Right renal pelvis (tissue), 4 donors: ENCODE measurements at regions not wholly inside any gene's neighbourhood (a gene's known extent, or its start where the extent isn't known, plus 50 kb on each side); places are given as distances from the start of the nearest gene placed in this dataset.

ENCODE experiments used
- DNase-seq, 4 donors: peaks; one replicate each; pipeline ENCODE4 v3.0.0-alpha.2; 2013; ENCODE audit warnings: low read depth in 4 of 4, low spot score in 3 of 4, missing footprints in 1 of 4

DNA sequence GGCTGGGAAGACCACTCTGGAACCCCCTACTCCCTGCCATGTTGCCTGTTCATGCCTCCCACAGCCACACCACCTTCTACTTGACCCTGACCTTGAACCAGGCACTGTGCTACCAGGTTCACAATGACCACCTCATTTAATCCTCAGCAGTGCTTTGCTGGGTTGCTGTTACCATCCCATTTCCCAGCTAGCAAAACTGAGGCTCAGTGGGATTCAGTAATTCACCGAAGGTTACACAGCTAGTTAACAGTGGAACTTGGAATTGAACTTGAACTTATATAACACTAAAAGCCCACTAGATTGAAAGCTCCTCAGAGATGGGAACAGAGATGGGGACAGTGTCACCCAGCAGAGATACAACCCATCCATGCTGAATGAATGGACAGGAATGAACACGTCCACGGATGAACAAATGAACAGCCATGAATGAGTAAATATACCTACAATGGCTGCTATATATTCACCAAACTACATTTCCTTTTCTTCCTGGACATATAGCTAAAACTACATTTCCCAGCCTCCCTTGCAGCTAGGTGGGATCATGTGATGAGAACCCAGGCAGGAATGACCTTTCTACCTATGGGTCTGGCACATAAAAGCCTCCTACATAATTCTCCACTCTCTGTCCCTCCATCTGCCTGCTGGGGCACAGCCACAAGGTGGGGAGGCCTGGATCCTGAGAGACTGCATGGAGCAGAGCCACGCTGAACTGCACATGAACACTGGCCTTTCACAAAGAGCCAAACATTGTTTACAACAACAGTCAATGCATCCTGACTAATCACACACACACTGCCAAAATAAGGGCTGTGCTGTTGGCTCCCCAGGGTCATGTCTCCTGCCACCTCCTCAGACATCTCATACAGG lies 94.8 kb downstream of the RMI2 start:
- DNase-seq: no peak

- DNase-seq: no peak
These were observed 95.4 kb downstream of the RMI2 start for GRCh38 chr16:11440657-11441012.

DNA sequence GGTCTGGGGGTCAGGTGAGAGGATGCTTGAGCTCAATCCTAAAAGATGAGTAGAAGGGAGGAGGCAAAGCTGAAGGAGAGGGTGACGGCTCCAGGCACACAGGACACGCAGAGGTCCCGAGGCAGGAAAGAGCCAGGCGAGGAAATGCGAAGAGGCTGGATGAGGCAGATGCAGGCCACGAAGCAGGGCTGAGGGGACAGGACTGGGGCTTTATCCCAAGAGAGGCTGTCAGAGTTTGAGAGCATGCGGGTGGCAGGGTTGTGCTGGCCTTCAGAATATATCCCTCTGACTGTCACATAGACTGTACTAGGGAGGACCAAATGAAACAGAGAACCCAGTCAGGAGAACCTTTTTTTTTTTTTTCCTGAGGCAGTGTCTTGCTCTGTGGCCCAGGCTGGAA lies 100.2 kb downstream of the RMI2 start:
- DNase-seq: no peak

DNA sequence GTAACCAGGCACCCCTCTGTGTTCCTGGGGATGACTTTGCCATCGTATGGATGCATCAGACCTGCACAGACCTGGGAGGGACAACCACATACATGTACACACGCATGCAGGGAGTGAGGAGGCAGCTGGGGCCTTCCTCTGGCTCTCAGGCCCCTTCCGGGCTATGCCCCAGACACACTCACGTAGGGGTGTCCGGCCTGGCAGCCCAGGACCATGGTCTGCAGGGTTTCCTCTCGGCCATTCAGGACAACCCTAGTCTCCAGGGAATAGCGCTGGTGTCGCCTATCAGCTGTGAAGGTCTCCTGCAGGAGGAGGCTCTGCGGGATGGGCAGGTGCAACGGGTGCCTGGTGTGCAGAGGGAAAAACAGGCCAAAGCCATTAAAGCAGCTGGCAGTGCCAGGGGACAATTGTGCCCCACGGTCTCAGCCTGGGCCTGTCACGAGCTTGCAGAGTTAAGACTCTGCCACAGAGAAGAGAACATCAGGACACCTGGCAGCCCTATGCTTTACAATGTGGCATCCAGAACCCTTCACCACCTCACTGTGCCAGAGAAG lies 101.4 kb downstream of the RMI2 start:
- no peak for DNase-seq

GRCh38 chr16:11447272-11447671 lies 102.0 kb downstream of the RMI2 start:
- no peak for DNase-seq

DNA sequence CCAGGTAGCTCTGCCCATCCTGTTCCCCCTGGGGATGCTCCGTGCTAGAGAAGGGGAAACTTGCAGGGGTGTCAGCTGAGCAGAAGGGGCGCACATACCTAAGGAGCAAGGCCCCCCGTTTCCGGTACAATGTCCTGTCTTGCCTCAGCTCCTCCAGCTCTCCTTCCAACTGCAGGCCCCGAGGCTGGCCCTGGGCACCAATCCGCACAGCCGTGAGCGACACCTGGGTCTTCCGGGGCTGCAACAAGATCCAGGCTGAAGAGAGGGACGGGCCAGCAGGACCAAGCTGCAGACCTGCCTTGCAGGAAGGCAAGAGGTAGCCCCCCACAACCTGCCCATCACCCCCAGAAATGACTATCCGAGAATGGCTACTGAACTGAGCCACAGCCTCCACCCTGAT lies 102.6 kb downstream of the RMI2 start:
- no peak for DNase-seq

DNA sequence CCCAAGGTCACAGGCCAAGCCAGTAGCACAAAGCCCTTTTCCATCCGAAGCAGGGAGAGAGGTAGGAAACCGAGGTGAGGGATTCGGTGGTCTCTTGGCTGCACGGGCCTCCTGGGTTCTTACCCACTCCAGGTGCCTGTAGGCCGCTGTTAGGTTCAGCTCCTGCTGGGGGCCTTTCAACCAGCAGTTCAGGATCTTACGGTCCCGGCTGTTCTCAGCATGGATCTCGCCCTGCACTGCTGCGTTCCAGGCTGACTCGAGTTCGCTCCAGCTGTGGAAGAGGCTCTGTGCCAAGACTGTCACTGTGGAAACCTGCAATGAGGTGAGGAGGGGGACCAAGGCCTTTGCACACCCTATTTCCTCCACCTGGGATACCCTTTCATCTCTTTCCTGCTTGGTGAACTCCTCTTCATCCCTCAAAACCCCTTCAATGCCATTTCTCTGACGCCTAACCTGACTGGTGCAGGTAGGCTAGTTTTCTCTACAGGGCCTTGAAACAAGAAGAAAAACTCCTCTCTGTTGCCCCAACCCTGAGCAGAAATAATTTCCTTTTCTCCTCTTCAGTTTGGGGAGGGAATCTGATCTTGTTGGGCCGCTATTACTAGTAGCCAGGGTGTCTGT lies 103.6 kb downstream of the RMI2 start:
- DNase-seq: no peak

DNA sequence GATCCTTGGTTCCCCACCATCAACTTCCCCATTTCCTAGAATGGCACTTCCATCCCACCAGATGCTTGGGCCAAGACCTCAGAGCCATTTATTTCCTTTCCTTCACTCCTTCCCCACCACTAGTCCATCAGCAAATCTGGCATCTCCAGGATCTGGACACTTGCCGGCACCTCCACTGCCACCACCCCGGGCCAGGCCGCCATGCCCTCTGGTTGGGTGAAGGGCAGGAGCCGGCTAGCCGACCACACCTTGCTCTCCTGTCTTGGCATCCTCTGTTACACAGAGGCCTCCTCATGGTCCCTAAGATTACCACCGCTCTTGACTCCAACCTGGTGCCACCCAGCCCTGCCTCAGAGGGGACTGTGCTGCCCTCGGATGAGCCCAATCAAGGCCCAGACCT lies 104.5 kb downstream of the RMI2 start:
- no peak for DNase-seq

GRCh38 chr16:11450136-11450535 lies 104.9 kb downstream of the RMI2 start:
- DNase-seq: no peak

GRCh38 chr16:11452298-11452697 lies 107.0 kb downstream of the RMI2 start:
- DNase-seq: no peak

DNA sequence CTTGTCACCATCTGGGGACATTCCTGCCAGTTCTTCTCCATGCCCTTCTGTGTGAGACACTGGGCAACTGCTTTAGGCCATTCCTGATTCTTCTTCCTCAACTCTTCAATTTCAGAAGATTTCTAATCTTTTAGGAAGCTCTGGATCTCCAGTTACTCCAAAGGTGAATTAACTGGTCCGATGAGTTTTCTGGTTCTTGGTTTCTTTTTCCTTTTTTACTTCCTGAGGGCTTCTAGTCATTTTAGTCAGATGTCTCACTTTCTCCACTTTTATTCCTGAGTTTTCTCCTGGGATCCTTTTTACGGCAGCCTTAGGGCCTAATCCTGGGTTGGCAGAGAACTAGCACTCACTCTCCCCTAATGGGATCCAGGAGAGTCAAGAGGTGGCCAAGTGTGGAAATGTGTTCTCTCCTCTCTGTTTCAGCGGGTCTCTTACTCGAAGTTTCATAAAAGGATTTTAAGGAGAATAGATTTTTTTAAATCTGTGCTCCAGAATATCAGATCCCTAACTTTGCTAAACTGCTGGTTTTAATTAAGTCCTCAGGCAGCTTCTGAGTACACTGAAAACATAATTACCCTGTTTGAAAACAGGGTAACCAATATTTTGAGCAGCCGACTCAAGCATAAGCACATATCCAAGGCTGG lies 107.6 kb downstream of the RMI2 start:
- DNase-seq: no peak

GRCh38 chr16:11456741-11457140 lies 111.5 kb downstream of the RMI2 start:
- no peak for DNase-seq

DNA sequence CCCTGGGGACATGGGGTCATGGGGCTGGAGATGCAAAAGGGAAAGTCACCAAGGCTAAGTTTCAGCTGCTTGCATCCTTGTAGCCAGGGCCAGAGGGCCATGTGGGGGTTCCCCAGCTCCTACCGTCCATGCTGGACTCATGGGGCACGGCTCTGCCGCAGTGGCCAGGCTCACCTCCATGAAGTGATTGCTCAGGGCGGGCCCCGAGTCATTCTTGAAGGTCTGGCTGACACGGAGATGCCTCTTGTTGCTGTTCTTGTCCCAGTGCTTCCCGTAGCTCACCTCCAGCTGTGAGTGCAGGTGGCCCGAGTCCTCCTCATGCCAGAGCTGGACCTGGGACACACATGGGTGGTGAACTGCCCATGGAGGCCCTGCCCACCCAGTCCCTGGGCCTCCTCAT lies 114.5 kb downstream of the RMI2 start:
- DNase-seq: no peak

DNA sequence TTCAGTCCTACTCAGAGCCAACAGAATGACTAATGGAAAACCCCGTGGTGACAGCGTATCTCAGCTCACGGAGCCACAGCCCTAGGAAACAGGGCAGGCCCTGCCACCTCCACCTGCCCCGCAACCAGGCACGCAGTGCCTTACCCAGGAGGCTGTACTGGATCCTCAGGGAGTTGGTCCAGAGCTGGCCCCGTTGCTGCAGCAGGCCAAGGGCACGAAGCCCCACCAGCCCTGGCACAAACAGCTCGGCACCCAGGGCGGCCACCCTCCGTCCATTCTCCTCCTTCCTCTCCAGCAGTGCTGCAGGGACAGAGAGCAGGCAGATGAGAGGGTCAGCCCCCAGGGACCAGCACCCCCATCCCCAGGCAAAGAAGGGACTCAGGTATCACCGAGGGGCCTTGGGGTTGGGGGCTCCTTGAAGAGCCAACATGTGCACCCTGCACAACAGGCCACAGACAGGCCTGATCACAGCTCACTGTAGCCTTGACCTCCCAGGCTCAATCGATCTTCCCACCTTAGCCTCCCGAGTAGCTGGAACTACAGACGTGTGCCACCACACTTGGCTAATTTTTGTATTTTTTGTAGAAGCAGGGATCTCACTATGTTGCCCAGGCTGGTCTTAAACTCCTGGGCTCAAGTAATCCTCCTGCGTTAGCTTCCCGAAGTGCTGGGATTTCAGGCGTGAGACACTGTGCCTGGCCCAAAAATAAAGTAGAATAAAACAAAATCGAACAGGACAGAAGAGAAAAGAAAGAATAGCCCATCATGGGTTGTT lies 115.7 kb downstream of the RMI2 start:
- DNase-seq: no peak

DNA sequence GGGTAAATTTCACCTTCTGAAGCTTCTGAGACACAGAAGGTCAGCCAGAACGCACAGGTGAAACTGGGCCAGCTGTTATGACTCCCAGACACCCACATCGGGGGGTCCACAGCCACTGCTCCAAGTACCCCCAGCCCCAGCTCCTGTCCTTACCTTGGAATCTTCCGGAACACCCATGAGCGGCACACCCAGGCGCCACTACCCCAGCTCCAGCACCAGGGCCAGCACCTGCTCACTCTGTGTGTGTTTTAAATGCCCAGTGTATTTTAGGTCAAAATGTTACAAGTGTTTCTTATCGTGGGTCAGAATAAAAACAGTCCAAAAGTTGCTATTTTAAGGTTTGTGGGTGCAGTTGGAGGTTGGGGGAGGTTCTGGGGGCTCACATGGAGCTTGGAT lies 116.3 kb downstream of the RMI2 start:
- DNase-seq: no peak

DNA sequence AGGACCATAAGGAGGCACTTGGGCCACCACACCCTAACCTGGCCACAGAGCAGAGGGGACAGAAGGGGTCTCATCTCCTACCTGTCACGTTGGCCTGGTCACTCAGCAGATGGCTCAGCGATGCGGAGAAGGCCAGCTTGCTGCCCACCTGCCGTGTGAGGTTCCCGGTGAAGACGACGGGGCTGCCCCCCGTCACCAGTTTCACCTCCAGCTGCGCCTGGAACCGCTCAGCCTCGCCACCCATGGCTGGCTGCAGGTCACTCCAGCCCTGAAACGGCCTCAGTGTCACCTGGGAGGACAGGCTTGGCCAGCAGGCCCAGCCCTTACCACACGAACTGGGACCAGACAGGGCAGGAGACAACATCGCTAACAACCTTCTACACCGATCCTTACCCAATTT lies 116.8 kb downstream of the RMI2 start:
- DNase-seq: no peak

DNA sequence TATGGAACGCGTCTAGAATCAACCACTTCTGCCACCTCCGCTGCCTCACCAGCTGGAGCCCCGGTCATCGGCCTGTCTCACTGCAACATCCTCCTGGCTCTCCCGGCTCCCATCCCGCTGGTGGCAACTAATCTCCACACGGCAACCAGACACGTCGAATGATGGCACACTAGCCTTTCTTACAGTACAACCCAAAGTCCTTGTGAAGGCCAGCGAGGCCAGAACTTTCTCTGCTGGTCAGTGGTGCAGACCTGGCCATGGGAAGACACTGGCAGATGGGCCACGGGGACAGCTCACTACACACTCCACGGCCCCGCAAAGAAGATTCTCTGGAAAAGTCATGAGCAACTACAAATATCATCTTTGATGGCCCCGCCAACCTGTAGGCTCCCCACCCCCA lies 117.6 kb downstream of the RMI2 start:
- no peak for DNase-seq

- no peak for DNase-seq
These were observed 119.0 kb downstream of the RMI2 start for GRCh38 chr16:11464241-11464640.

DNA sequence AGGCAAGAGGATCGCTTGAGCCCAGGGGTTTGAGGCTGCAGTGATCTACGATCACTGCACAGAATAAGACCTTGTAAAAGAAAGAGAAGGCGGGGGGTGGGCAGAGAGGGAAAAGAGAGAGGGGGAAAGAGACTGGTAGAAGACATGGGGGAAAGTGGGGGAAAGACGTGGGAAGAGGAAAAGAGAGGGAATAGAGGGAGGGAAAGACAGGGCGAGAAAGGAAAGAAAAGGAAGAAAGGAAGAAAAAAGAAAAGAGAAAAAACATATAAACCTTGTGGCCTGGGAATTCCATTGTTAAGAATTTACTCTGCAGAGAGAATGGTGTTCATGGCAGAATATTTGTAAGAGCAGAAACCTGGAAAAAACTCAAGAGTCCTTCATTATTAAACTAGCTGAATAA lies 120.4 kb downstream of the RMI2 start:
- no peak for DNase-seq

DNA sequence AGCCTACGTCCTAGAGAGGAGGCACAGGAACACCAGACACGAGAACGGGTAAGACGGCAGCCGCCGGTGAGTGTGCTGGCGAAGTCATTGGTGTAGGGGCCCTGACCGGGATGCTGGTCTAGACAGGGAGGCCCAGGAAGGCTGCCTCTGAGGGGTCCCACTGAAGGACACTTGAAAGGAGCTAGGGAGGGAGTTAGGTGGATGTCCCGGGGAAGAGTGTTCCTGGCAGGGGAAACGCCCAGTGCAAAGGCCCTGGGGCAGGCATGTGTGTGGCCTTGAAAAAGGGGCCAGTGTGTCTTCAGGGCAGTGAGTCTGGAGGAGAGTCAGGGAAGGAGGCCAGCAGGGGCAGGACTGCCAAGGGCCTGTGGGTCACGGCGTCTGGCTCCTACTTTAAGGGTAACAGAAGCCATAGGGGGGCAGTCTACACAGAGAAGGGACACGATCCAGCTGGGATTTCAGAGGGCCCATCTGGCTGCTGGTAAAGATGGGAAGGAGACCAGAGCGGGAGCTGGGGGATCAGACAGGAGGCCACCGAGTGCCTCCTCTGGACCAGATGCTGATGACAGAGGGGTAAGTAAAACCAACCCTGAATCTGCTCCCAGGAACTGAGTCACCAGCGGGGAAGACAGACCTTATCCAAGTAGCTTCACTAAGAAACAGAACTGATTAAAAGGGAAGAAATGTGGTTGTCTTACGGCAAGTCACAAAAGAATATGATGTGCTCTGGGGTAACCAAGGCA lies 115.9 kb downstream of the LITAF start:
- no peak for DNase-seq
